Stimulated activated CD4-positive, alpha-beta T cell treated with anti-CD3 and anti-CD28 coated beads, Interleukin-15, amount 100 ng/mL, for 1 hour (primary cell): ENCODE measurements at regions not wholly inside any gene's neighbourhood (a gene's known extent, or its start where the extent isn't known, plus 50 kb on each side); places are given as distances from the start of the nearest gene placed in this dataset.
"Not testable (repeated sequence)": the region's sequence is repeated elsewhere in the genome, so short reads cannot be mapped to it uniquely, and the experiment has no call there.

Experiments
- DNase-seq, 2 donors: peaks; one replicate each; pipeline ENCODE4 v3.0.0-alpha.2; 2020; ENCODE audit warnings: low read depth in 1 of 2, low spot score in 1 of 2

GRCh38 chr14:50014809-50015430 lies 101.5 kb downstream of the VCPKMT start:
- no peak for DNase-seq

GRCh38 chr14:50015716-50016115 lies 100.7 kb downstream of the VCPKMT start:
- no peak for DNase-seq

GRCh38 chr14:50018201-50018932 lies 98.0 kb downstream of the VCPKMT start:
- DNase-seq = no peak

GRCh38 chr14:50018933-50019210 lies 97.5 kb downstream of the VCPKMT start:
- DNase-seq = no peak

- DNase-seq = no peak
Measured at GRCh38 chr14:50020184-50020583, 96.2 kb downstream of the VCPKMT start.

- no peak for DNase-seq
Measured at GRCh38 chr14:50020799-50021198, 95.6 kb downstream of the VCPKMT start.

- DNase-seq = no peak
Measured at GRCh38 chr14:50021261-50022031, 94.9 kb downstream of the VCPKMT start.

- no peak for DNase-seq
Measured at GRCh38 chr14:50022661-50023060, 93.7 kb downstream of the VCPKMT start.

- DNase-seq = no peak
Measured at GRCh38 chr14:50023671-50024490, 92.5 kb downstream of the VCPKMT start.

GRCh38 chr14:50025073-50025472 lies 91.3 kb downstream of the VCPKMT start:
- no peak for DNase-seq

- DNase-seq = no peak
Measured at GRCh38 chr14:50025776-50026175, 90.6 kb downstream of the VCPKMT start.

GRCh38 chr14:50026396-50026795 lies 90.0 kb downstream of the VCPKMT start:
- DNase-seq = no peak

GRCh38 chr14:50027816-50028215 lies 88.6 kb downstream of the VCPKMT start:
- no peak for DNase-seq

- DNase-seq = no peak
Measured at GRCh38 chr14:50028458-50028857, 87.9 kb downstream of the VCPKMT start.

- DNase-seq = no peak
Measured at GRCh38 chr14:50030036-50030435, 86.3 kb downstream of the VCPKMT start.

- not testable (repeated sequence) for DNase-seq
Measured at GRCh38 chr14:50030911-50031310, 85.5 kb downstream of the VCPKMT start.

GRCh38 chr14:50031602-50032313 lies 84.6 kb downstream of the VCPKMT start:
- no peak for DNase-seq

GRCh38 chr14:50032462-50033167 lies 83.8 kb downstream of the VCPKMT start:
- not testable (repeated sequence) for DNase-seq

- DNase-seq = no peak
Measured at GRCh38 chr14:50035214-50035613, 81.2 kb downstream of the VCPKMT start.

- DNase-seq = no peak
Measured at GRCh38 chr14:50036211-50036610, 80.2 kb downstream of the VCPKMT start.
